Eye (tissue), 1 donor: ENCODE measurements at regions not wholly inside any gene's neighbourhood (a gene's known extent, or its start where the extent isn't known, plus 50 kb on each side); places are given as distances from the start of the nearest gene placed in this dataset.

ENCODE experiments used
- DNase-seq: peaks from one replicate; pipeline ENCODE4 v3.0.0-alpha.2; 2015

DNA sequence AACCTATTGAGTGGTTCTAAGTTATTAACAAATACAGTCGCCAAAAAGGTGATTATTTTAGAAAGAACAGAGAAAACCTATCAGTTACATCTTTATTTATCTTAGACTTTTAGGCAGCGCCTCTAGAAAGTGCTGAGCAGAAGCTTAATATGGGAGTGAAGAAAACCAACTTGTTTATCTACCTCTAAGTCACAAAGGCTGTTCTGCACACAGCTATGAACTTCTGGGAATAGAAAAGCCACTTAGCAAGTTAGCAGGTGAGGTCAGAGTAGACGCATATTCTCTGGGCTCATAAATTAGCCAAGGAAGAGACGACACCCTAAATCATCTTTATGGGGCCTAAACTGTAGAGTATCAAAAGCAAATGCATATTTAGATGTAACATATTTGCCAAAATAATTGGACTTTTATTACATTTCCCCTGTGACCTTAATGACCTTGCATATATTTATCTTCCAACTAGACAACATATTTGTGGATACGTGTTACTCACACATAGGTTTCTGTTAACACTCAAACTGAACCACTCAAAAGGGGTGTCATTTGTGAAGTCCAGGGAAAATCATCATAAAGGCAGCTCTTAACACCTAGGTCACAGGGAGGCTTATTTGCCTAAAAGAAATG is 267.1 kb downstream of the ADGB start:
- no peak for DNase-seq

- DNase-seq = no peak
Measured at GRCh38 chr6:146866731-146867414, 268.1 kb downstream of the ADGB start.

GRCh38 chr6:146868671-146869209 is 270.0 kb downstream of the ADGB start:
- no peak for DNase-seq

GRCh38 chr6:146870760-146871159 is 272.0 kb downstream of the ADGB start:
- no peak for DNase-seq

- no peak for DNase-seq
Measured at GRCh38 chr6:146871611-146872425, 273.0 kb downstream of the ADGB start.

- no peak for DNase-seq
Measured at GRCh38 chr6:146872426-146872785, 273.6 kb downstream of the ADGB start.

- DNase-seq = no peak
Measured at GRCh38 chr6:146874278-146875018, 275.7 kb downstream of the ADGB start.

- no peak for DNase-seq
Measured at GRCh38 chr6:146875927-146876270, 277.1 kb downstream of the ADGB start.

DNA sequence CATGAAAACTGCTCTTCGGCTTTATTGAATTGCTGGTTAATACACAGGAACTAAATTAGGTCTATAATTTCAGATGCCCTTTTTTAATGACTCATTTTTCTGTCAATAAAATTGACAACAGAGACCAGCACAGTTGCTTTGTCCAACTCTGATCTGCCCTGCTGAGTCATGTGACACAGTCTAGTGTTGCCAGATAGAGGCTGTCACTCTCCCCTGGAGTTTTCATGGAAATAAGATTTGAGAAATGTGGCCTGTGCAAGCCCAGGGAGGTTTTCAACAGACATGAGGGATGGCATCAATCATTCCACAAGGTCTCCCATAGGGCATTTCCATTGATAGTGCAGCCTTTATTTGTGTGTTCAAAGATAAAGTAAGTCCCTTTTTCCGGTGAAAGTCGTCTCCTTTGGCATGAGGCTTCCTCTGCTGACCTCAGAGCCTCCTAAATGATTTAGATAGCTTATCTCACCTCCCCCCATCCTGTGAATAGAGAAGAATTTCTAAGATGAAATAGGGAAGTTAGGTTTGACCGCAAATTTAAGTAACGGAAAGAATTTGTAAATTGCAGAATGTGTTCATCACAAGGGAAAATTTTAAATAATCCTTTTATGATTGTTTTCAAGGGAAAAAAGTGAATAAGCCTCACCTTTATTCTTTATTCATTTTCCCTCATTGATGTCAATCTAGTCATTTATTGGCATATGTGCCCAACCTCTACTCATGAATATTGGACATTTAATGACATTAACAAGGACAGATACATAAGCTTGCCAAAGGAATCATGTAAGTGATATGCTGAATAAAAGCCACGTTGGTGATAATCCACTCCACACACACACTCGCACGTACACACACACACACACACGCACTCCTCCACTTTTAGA is 277.7 kb downstream of the ADGB start:
- DNase-seq = no peak

GRCh38 chr6:146878168-146878951 is 279.6 kb downstream of the ADGB start:
- DNase-seq = peak; percentile 37

GRCh38 chr6:146878952-146879340 is 280.2 kb downstream of the ADGB start:
- no peak for DNase-seq

GRCh38 chr6:146879406-146880117 is 280.8 kb downstream of the ADGB start:
- DNase-seq = no peak

DNA sequence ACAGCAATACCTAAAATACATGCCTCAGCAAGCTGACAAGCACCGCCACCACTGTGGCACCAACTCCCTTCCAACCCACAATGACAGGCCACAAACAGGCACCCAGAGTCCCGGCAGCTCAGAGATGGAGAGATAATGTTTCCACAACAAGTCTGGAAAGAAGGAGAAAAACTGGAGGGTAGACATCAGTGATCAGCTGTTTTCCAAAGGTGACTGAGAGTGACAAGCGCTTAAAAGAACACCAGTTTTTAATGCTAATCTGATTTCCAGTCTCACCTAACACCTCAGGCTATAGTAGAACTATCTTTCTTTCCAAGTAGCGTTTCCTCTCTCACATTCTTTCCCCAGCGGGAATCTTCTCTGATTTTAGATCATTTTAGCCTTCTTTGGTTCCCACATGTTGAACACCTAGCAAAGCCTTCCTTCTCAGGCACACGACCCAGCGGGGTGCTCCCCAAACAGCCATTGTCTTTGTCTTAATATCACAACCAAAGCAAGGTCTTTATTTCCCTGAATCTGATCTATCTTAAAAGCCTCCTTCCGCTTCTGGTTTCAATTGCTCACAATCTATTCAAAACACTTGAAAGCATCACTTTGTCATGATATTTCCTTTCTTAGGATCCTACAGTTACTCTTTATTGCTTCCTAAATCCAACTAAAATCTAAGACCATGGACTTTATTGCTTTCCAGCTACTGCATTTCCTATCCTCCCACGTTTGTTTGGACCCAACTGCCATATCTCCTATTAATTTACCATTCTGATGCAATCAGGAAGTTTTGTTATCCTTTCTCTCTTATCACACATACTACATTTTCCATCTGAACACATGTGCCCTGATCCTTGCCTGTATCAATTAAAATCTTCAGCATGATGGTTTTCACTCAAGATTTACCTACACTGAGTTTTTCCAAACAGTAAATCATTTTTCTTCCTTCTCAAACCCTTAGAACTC is 282.7 kb downstream of the ADGB start:
- DNase-seq = no peak

DNA sequence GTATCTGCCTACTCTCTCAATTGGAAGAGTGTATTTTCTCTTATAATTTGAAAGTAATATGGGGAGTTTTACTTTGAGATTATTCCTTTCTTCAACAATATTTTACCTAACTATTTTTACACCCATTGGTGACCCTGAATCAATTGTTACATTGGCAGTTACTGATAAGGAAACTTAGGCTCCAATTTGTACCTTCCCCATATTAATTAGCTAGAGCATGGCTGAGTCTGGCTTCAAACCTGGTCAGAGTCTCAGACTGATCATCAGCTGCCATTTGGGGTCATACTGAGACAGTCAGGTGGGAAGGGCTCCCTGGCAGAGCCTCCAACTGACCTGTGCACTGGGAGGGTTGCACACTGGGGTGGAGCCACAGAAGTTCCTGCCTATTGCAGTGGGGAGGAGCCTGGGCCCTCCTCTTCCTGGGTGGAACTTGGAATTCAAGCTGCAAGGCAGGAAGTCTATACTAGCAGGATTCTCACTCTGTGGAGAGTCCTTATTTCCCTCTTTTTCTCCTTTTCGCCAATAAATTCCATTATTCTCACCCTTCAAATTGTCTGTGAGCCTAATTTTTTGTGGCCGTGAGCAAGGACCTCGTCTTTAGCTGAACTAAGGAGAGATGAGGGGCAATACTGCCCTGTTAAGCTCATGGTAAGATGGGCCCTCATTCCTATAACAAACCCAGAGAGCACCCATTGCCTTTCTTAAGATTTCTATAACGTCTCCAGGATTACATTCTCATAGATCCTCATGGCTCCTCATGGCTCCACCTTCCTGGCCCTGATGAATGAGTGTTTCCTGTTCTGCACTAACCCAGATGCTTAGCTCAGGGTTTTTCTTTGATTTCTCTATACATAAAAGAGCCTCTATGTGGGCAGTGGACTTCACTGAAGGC is 285.1 kb downstream of the ADGB start:
- DNase-seq = no peak

DNA sequence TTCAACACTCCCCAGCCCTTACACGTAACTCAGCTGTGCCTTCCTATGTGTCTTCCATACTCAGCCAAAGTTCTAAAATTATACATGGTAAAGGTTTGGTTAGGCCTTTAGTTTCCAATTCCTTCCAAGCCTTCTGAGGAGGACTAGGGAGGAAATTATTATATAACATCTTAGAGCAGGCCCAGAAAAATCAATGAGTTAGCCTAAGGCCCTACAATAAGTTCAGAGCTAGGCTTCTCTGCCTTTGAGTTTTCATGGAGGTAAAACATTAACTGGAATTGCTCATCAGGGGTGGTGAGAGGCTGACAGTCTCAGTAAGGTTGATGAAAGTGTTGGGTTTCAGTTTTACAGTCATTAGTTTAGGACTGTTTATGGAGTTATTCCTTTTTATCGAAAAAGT is 286.0 kb downstream of the ADGB start:
- no peak for DNase-seq

GRCh38 chr6:146885708-146886457 is 287.1 kb downstream of the ADGB start:
- no peak for DNase-seq
